NT2/D1 (cell line): ENCODE measurements at regions not wholly inside any gene's neighbourhood (a gene's known extent, or its start where the extent isn't known, plus 50 kb on each side); places are given as distances from the start of the nearest gene placed in this dataset.

Experiments used
- DNase-seq: peaks from one replicate; pipeline ENCODE4 v3.0.0-alpha.2; 2011; ENCODE audit warnings: low read depth, low spot score
- H3K27me3 ChIP-seq: 2 replicates; pipeline ENCODE4 v1.6.0; 2011; ENCODE audit warnings: mild to moderate bottlenecking; ENCODE audit not compliant: insufficient read length, insufficient read depth
- H3K36me3 ChIP-seq: 2 replicates; pipeline ENCODE4 v1.6.1; 2011; ENCODE audit warnings: mild to moderate bottlenecking, low read length, mixed read lengths; ENCODE audit not compliant: insufficient read depth, insufficient read length
- H3K4me1 ChIP-seq: 2 replicates; pipeline ENCODE4 v1.5.1; 2011; ENCODE audit not compliant: insufficient read depth, insufficient read length
- H3K4me3 ChIP-seq: 2 replicates; pipeline ENCODE4 v1.5.1; 2011; ENCODE audit warnings: low read depth; ENCODE audit not compliant: insufficient read length
- H3K9ac ChIP-seq: 2 replicates; pipeline ENCODE4 v1.6.0; 2011; ENCODE audit warnings: low read depth; ENCODE audit not compliant: insufficient read length
- H3K9me3 ChIP-seq: 2 replicates; pipeline ENCODE4 v1.5.1; 2011; ENCODE audit warnings: mild to moderate bottlenecking, low read length; ENCODE audit not compliant: insufficient read depth
- SUZ12 ChIP-seq: IDR thresholded peaks from 2 replicates; pipeline ENCODE4 v1.6.1; 2011; ENCODE audit not compliant: insufficient read length, insufficient read depth; ENCODE audit errors: extremely low read depth
- YY1 ChIP-seq: IDR thresholded peaks from 2 replicates; pipeline ENCODE4 v1.6.1; 2011; ENCODE audit not compliant: insufficient read length, insufficient read depth
- ZNF274 ChIP-seq: IDR thresholded peaks from 2 replicates; pipeline ENCODE4 v1.6.1; 2011; ENCODE audit warnings: mild to moderate bottlenecking, low read depth, low read length

DNA sequence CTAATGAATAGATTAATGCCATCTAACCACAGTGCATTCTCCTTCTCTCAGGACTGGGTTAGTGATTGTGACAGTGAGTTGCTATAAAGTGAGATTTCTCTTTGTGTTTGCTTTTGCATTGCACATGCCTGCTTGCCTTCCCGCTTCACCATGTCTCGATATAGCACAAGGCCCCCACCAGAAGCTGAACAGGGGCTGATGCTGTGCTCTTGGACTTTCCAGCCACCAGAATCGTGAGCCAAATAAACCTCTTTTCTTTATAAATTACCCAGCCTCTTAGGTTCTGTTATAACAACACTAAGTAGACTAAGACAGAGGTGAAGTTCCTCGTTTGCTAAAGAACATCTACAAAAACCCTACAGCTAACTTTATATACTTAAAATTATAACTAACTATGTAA is 173.0 kb downstream of the KIF26A start:
- no peak overlapping the region for H3K4me3 ChIP-seq
- no peak for TF ChIP-seq YY1
- TF ChIP-seq ZNF274: no peak
- TF ChIP-seq SUZ12: no peak
- DNase-seq: no peak
- H3K4me1 ChIP-seq: peaks cover 8% of the 10 kb centered on the region
- H3K9me3 ChIP-seq: no peaks in the 10 kb centered on the region; the same call in 1 of the 2 replicates
- no peaks in the 10 kb centered on the region for H3K36me3 ChIP-seq
- H3K27me3 ChIP-seq: no peaks in the 10 kb centered on the region
- no peak overlapping the region for H3K9ac ChIP-seq

DNA sequence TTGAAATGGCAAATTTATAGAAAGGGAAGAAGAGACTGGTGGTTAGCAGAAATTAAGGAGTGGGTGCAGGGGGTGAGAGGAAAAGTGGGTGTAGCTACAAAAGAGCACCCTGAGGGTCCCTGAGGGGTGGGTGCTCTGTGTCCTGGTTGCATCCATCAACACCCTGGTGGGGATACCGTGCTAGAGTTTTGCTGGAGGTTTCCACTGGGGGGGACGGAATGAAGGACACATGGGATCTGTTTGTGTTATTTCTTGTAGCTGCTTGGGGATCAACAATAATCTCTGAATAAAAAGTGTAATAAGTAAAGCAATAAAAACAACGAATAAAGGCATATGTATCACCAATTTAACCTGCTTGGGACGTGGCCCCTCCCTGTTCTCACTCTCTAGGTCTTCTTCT is 175.3 kb downstream of the KIF26A start:
- Histone ChIP-seq H3K4me1 (peaks cover 4% of the 10 kb centered on the region), H3K4me3 (no peak overlapping the region), H3K9ac (no peak overlapping the region), H3K36me3 (no peaks in the 10 kb centered on the region), H3K9me3 (no peaks in the 10 kb centered on the region), H3K27me3 (no peaks in the 10 kb centered on the region)
- no peak for TF ChIP-seq ZNF274
- TF ChIP-seq SUZ12: no peak
- no peak for TF ChIP-seq YY1
- no peak for DNase-seq

DNA sequence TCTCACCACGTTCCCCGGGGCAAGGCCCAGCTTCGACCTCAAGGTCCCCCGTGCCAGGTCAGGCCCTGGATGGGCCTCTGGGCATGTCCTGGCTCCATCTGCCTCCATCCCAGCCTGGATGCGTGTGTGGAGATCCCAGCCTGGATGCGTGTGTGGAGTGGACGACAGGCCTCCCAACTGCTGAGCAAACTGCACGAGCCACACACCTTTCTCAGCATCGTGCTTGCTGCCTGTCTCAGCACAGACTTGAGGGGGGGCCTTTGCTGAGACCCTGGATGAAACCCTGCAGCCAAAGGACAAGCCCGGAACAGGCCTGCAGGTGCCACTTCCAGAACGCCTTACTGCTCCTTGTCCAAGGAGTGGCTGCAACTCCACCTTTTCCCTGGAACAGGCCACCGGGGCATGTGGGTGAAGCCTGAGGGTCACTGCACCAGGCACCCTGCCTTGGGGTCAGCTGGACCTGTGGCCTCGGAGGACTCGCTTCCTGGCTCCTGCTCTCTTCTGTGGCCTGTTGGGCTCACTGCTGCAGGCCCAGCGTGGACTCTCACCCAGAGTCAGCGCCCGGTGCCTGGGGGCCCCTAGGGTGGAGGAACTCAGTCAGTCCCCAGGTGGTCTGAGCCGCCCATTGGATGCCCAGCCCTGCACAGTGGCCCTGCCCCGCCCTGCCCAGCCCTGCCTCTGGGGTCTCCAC is 176.0 kb downstream of the KIF26A start:
- H3K4me3 ChIP-seq: no peak overlapping the region
- no peaks in the 10 kb centered on the region for H3K9me3 ChIP-seq
- no peaks in the 10 kb centered on the region for H3K36me3 ChIP-seq
- DNase-seq: no peak
- peaks cover 4% of the 10 kb centered on the region for H3K4me1 ChIP-seq
- no peaks in the 10 kb centered on the region for H3K27me3 ChIP-seq
- TF ChIP-seq YY1 (no peak), SUZ12 (no peak), ZNF274 (no peak)
- H3K9ac ChIP-seq: no peak overlapping the region

DNA sequence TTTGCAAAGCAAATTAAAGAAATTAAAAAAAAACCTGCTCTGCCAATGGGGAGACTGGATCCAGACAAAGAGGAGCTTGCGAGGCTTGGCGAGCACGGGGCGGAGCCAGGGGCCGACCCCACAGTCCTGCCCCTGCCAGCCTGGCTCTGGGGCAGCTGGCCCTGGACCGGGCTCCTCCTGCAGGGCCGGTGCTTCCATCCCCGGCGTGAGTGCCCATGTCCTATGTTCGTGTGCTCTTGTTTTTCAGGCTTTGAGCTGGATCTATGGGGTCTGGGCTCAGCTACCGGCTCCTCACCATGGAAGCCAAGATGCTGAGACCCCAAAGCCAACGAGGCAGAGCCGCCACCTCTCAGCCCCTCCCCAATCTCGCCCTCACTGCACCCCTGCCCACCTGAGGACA is 176.8 kb downstream of the KIF26A start:
- H3K4me3 ChIP-seq: no peak overlapping the region
- no peak for TF ChIP-seq SUZ12
- no peak for TF ChIP-seq ZNF274
- TF ChIP-seq YY1: no peak
- H3K9me3 ChIP-seq: no peaks in the 10 kb centered on the region
- peaks cover 1% of the 10 kb centered on the region for H3K4me1 ChIP-seq
- H3K27me3 ChIP-seq: no peaks in the 10 kb centered on the region
- H3K9ac ChIP-seq: no peak overlapping the region
- DNase-seq: no peak
- no peaks in the 10 kb centered on the region for H3K36me3 ChIP-seq

DNA sequence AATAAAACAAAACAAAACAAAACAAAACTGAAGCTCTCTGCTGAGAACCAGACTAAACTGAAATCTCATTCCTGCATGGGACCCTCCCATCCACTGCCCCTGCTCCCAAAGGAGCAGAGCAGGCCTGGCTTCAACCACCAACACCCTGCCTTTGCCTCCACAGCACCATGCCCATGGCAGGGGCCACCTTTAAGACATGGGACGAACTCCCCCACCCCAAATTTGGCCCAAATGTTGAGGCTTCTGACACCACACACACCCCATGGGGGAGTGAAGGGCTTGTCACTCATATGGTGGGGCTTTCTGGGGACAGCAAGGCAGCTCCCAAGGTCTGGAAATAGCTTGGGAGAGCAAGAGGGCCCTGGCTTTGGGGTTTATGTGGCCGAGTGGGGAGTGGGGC is 177.2 kb downstream of the KIF26A start:
- Histone ChIP-seq H3K4me1 (no peaks in the 10 kb centered on the region), H3K9me3 (no peaks in the 10 kb centered on the region), H3K36me3 (no peaks in the 10 kb centered on the region), H3K4me3 (no peak overlapping the region), H3K9ac (no peak overlapping the region), H3K27me3 (no peaks in the 10 kb centered on the region)
- no peak for DNase-seq
- no peak for TF ChIP-seq ZNF274
- TF ChIP-seq YY1: no peak

DNA sequence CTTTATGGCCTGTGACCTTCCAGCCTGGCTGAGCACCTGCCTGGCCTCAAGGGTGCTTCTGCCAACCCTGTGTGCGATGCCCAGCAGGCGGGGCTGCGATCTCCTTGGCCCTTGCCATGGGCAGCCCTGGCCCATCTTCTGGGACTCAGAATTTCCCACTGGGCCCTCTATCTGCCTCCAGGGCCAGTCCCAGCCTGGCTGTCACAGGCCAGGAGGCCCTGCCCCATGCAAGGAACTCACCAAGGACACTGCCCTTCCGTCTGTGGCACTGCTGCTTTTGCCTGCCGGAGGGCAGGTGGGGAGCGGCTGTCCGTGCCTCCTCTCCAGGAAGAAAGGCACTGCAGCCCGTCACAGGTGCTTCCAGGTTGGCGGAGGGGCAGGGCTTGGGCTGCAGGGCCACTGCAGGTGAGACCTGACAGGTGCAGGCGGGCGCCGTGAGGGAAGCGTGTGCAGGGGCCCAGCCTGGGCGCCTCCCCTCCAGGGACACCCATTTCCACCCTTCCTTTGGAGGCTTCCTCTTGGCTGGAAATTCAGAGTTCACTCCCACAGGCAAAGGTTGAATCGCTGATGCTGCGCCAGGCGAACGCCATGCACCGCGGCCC is 177.8 kb downstream of the KIF26A start:
- Histone ChIP-seq H3K36me3 (no peaks in the 10 kb centered on the region), H3K4me3 (no peak overlapping the region), H3K27me3 (no peaks in the 10 kb centered on the region), H3K9ac (no peak overlapping the region), H3K4me1 (no peaks in the 10 kb centered on the region), H3K9me3 (no peaks in the 10 kb centered on the region)
- no peak for DNase-seq
- TF ChIP-seq SUZ12 (no peak), ZNF274 (no peak), YY1 (no peak)

DNA sequence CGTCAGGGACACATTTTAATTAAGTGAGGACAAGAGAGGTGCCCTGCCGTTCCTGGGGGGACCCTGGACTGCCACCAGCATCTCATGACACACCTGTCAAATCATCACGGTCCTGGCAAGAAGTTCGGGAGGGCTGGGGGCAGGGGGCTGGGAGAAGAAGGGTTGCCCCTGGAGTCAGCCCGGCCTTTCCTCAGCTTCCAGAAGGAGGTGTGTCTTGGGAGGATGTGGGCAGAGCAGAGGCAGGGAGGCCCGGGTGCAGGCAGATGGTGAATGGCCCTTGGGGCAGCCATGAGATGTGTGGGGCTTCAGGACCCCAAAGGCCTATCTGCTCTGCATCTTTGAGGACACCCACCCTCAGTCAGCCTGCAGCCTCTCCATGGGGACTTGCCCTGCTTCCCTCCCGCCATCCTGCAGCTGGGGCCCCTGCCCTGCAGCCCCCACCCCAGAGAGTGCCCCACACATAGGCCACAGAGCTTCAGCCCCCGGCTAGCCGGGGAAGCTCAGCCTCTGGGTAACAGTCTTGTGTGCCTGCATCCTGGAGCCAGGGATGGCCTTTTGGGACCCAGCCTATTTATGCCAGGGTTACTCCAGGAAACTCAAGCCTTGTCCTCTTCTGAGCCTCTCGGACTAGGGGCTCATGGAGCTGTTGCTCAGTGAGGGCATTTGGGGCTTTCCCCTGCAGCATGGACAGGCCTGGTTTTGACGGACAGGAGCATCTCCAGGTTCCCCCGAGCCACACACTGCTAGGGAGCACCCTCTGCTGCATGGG is 178.5 kb downstream of the KIF26A start:
- no peak for DNase-seq
- Histone ChIP-seq H3K4me3 (no peak overlapping the region), H3K36me3 (no peaks in the 10 kb centered on the region), H3K27me3 (no peaks in the 10 kb centered on the region), H3K9ac (no peak overlapping the region), H3K9me3 (no peaks in the 10 kb centered on the region), H3K4me1 (no peaks in the 10 kb centered on the region)
- TF ChIP-seq SUZ12 (no peak), YY1 (no peak), ZNF274 (no peak)
